ENCODE measurements at regions not wholly inside any gene's neighbourhood (a gene's known extent, or its start where the extent isn't known, plus 50 kb on each side); places are given as distances from the start of the nearest gene placed in this dataset.

GRCh38 chr10:78862328-78862640, 206.5 kb upstream of the ZMIZ1 start:
- TF ChIP-seq CTCF (IDR thresholded peaks at IDR 0.05 in 4 of 5, conservative IDR thresholded peaks at IDR 0.05 in 1 of 5): no peak
- TF ChIP-seq POLR2A (IDR thresholded peaks at IDR 0.05): no peak

Measured in gastrocnemius medialis (tissue), 4 donors.